ENCODE measurements at regions not wholly inside any gene's neighbourhood (a gene's known extent, or its start where the extent isn't known, plus 50 kb on each side); places are given as distances from the start of the nearest gene placed in this dataset.
A peak's percentile ranks its signal among the peaks of the same experiment; 100 is the strongest.
"Not testable (repeated sequence)": the region's sequence is repeated elsewhere in the genome, so short reads cannot be mapped to it uniquely, and the experiment has no call there.

- Histone ChIP-seq H3K36me3 (no peaks in the 10 kb centered on the region), H3K27ac (replicated peaks) (no peak overlapping the region), H3K4me3 (no peak overlapping the region), H3K9me3 (replicated peaks) (no peaks in the 10 kb centered on the region), H3K4me1 (no peaks in the 10 kb centered on the region), H3K27me3 (ENCODE audit: low read depth) (peaks cover 92% of the 10 kb centered on the region)
- DNase-seq = no peak
- intact Hi-C loops (cut with micrococcal nuclease) = no loop called here
- TF ChIP-seq, protein P1, sequence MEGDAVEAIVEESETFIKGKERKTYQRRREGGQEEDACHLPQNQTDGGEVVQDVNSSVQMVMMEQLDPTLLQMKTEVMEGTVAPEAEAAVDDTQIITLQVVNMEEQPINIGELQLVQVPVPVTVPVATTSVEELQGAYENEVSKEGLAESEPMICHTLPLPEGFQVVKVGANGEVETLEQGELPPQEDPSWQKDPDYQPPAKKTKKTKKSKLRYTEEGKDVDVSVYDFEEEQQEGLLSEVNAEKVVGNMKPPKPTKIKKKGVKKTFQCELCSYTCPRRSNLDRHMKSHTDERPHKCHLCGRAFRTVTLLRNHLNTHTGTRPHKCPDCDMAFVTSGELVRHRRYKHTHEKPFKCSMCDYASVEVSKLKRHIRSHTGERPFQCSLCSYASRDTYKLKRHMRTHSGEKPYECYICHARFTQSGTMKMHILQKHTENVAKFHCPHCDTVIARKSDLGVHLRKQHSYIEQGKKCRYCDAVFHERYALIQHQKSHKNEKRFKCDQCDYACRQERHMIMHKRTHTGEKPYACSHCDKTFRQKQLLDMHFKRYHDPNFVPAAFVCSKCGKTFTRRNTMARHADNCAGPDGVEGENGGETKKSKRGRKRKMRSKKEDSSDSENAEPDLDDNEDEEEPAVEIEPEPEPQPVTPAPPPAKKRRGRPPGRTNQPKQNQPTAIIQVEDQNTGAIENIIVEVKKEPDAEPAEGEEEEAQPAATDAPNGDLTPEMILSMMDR (IDR thresholded peaks at IDR 0.05; ENCODE audit: borderline replicate concordance) = no peak
Observed at GRCh38 chr14:70256601-70257000, 67.8 kb upstream of the SLC8A3 start.

- intact Hi-C loops (cut with micrococcal nuclease); H3K9me3 ChIP-seq (replicated peaks); H3K4me1 ChIP-seq; H3K36me3 ChIP-seq; H3K27ac ChIP-seq (replicated peaks); DNase-seq: not testable (repeated sequence)
- H3K4me3 ChIP-seq = peak overlapping the region; percentile 63
- peaks cover 86% of the 10 kb centered on the region for H3K27me3 ChIP-seq (ENCODE audit: low read depth)
Observed at GRCh38 chr14:70255071-70256057, 66.6 kb upstream of the SLC8A3 start.

DNA sequence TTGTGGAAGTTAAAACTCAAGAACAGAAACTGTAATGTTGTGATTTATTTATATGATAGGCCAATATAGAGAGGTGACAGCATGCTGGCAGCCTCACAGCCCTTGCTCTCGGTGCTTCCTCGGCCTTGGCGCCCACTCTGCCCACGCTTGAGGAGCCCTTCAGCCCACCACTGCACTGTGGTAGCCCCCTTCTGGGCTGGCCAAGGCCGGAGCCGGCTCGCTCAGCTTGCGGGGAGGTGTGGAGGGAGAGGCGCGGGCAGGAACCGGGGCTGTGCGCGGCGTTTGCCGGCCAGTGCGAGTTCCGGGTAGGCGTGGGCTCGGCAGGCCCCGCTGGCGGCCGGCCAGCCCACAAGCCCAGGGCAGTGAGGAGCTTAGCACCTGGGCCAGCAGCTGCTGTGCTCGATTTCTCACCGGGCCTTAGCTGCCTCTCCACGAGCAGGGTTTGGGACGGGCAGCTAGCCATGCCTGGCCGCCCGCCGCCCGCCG lies 65.8 kb upstream of the SLC8A3 start:
- intact Hi-C loops (cut with micrococcal nuclease) = no loop called here
- peaks cover 84% of the 10 kb centered on the region for H3K27me3 ChIP-seq (ENCODE audit: low read depth)
- no peak for DNase-seq
- H3K27ac ChIP-seq (replicated peaks) = no peak overlapping the region
- TF ChIP-seq, protein P1 (IDR thresholded peaks at IDR 0.05; ENCODE audit: borderline replicate concordance) = no peak
- peak overlapping the region; percentile 63 for H3K4me3 ChIP-seq
- no peaks in the 10 kb centered on the region for H3K36me3 ChIP-seq
- no peaks in the 10 kb centered on the region for H3K4me1 ChIP-seq
- no peaks in the 10 kb centered on the region for H3K9me3 ChIP-seq (replicated peaks)

GRCh38 chr14:70253547-70253946 lies 64.8 kb upstream of the SLC8A3 start:
- H3K4me3 ChIP-seq; H3K27ac ChIP-seq (replicated peaks); H3K36me3 ChIP-seq; H3K4me1 ChIP-seq; DNase-seq; intact Hi-C loops (cut with micrococcal nuclease); H3K9me3 ChIP-seq (replicated peaks): not testable (repeated sequence)
- peaks cover 81% of the 10 kb centered on the region for H3K27me3 ChIP-seq (ENCODE audit: low read depth)

- no peak for DNase-seq
- TF ChIP-seq, protein P1 (IDR thresholded peaks at IDR 0.05; ENCODE audit: borderline replicate concordance) = no peak
- H3K4me1 ChIP-seq = no peaks in the 10 kb centered on the region
Observed at GRCh38 chr14:70245026-70245425, 56.3 kb upstream of the SLC8A3 start.

DNA sequence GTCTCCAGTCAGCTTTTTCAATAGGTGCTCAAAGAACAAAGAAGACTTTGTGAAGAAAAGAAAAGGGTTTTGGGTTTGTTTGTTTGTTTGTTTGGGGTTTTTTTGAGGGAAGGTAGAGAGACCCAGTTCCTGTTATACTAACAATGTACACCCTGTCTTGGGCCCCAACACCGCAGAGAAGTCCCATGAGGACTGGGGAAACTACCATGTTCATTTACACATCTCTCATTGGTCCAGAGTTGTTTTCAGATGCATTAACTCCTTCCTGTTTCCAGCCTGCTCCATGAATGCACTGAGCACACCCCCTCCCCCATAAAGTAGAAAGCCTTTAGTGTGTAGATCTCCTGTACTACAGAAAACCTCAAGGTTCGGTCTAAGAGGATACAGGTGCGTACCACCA lies 51.1 kb upstream of the SLC8A3 start:
- Histone ChIP-seq H3K4me3 (no peak overlapping the region), H3K27me3 (ENCODE audit: low read depth) (peaks cover 55% of the 10 kb centered on the region), H3K36me3 (no peaks in the 10 kb centered on the region), H3K9me3 (replicated peaks) (peaks cover 14% of the 10 kb centered on the region), H3K27ac (replicated peaks) (no peak overlapping the region), H3K4me1 (no peaks in the 10 kb centered on the region)
- no peak for DNase-seq
- intact Hi-C loops (cut with micrococcal nuclease) = no loop called here
- TF ChIP-seq, protein P1 (IDR thresholded peaks at IDR 0.05; ENCODE audit: borderline replicate concordance) = no peak

More at GRCh38 chr14:70245026-70245425, 56.3 kb upstream of the SLC8A3 start:
- Histone ChIP-seq H3K9me3 (replicated peaks) (peaks cover 14% of the 10 kb centered on the region), H3K27me3 (ENCODE audit: low read depth) (peaks cover 43% of the 10 kb centered on the region), H3K27ac (replicated peaks) (no peak overlapping the region), H3K36me3 (no peaks in the 10 kb centered on the region), H3K4me3 (no peak overlapping the region)
- intact Hi-C loops (cut with micrococcal nuclease) = no loop called here

- H3K4me3 ChIP-seq; H3K27ac ChIP-seq (replicated peaks); H3K4me1 ChIP-seq; intact Hi-C loops (cut with micrococcal nuclease); H3K36me3 ChIP-seq; DNase-seq: not testable (repeated sequence)
- H3K9me3 ChIP-seq (replicated peaks) = peaks cover 14% of the 10 kb centered on the region
- H3K27me3 ChIP-seq (ENCODE audit: low read depth) = peaks cover 59% of the 10 kb centered on the region
Observed at GRCh38 chr14:70238635-70239034, 49.9 kb upstream of the SLC8A3 start.
